NCI-H345 (cell line): ENCODE measurements at regions not wholly inside any gene's neighbourhood (a gene's known extent, or its start where the extent isn't known, plus 50 kb on each side); places are given as distances from the start of the nearest gene placed in this dataset.
A peak's percentile ranks its signal among the peaks of the same experiment; 100 is the strongest.

ENCODE experiments used
- DNase-seq: peaks from one replicate; lab custom pipeline; 2025; lab: John Stamatoyannopoulos, UW

DNA sequence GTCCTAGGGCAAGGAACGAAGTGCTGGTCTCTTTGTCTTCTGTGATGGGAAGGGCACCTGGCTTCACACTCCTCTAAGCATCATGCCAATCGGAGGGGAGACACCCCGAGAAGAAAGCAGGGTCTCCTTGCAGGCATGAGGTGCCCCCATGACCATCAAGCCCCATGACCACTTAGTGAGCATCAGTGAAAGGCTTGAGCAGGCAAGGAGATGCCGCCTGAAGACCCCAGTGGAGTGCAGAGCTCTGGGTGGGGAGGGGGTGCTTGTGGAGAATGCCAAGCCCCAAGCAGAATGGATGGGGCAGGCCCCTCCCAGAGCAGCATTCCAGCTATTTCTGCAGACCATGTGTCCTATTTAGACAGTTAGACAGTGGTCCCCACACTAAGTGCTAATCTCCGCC is 232.7 kb upstream of the TNRC6C start:
- DNase-seq: no peak

DNA sequence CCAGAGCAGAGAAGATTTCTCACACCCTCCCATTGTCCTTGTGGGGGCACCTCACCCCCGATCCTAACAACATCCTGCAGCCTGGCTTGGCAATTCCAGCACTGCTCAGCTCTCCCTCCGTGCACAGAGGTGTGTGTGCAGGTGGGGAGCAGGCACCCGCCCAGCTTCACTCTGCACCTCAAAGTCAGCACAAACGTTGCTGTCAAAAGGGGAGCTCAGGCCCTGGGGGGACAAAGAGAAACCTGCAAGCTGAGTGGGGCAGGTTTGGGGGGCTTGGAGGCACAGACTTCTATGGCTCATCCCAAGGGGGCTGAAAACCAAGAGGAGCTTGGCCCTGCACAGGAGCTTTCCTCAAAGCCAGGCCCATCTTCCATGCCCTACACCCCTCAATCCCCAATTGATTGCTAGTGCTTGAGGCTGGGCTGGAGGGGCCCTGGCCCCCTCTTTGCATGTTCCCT is 231.9 kb upstream of the TNRC6C start:
- no peak for DNase-seq

- DNase-seq: no peak
Measured at GRCh38 chr17:77727037-77727615, 231.4 kb upstream of the TNRC6C start.

GRCh38 chr17:77728474-77728795 is 230.1 kb upstream of the TNRC6C start:
- no peak for DNase-seq

DNA sequence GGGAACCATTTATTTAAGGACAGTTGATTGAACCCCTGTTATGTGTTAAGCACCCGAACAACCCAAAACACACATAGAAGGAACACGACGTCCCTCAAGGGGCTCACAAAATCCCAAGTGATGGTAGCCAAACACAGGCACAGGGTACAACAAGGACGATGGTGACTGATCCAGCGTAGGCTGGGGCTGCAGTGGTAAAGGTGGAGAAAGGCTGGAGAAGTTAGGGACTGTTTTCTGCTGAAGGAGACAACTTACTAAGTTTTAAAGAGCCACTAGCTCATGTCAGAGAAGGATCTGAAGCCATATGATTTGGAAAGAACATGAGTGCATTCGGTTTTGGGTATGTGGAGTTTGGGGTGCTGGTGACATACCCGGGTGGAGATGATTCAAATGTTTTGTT is 229.6 kb upstream of the TNRC6C start:
- DNase-seq: no peak

DNA sequence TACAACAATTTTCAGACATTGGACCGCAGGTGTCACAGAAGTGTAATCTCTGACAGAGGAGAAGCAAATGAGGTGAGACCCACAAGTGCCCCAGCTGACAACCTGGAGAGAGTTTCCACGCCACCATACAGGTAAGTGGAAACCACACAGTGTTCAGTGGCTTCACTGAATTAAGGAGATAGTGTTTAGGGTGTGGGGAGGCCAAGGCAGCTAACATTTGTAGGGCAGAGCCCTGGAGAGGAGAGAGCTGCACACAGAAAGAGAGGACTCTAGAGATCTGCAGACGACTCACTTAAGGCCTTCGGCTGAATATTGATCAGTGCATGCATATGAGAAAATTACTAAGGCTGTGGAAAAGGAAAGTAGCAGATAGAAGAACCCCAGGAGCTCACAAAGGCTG is 228.9 kb upstream of the TNRC6C start:
- DNase-seq: no peak

DNA sequence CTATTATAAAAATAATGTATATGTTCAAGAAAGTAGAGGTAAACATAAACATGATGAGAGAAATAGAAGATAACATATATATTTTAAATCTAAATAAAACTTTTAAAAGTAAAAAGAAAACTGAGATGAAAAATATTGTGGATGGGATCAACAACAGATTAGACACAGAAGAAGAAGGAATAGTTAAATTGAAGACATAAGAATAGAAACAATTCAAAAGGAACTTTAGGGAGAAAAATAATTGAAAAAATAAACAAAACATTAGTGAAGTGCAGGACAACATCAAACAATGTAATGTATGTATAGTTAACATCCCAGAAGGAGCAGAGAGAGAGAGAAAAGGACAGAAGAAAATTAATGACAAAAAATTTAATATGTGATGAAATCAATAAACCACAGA is 228.1 kb upstream of the TNRC6C start:
- no peak for DNase-seq

GRCh38 chr17:77733576-77734296 is 224.8 kb upstream of the TNRC6C start:
- DNase-seq: no peak

- DNase-seq: peak; percentile 97
Measured at GRCh38 chr17:77734371-77735080, 224.0 kb upstream of the TNRC6C start.

DNA sequence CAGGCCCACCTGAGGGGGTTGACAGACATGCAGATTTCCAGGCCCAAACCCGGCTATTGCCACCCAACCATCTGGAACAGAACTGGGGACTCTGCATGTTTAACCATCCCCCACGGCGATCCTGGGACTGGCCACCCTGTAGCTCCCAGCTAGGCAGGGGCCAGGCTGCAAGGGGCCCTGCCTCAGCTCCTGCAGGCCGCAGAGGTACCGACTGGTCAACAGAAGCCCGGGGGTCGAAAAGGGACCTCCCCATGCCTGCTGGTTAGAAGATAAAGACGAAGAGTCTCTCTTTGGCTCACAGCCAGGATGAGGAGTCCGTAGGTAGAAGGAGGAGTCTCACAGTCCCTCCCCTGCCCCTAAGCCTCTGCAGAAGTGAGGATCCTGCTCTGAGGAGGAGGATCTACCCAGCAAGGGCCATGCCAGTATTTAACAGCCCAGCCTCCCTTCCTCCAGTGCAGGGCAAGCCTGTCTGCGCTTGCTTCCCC is 223.4 kb upstream of the TNRC6C start:
- DNase-seq: peak; percentile 91

DNA sequence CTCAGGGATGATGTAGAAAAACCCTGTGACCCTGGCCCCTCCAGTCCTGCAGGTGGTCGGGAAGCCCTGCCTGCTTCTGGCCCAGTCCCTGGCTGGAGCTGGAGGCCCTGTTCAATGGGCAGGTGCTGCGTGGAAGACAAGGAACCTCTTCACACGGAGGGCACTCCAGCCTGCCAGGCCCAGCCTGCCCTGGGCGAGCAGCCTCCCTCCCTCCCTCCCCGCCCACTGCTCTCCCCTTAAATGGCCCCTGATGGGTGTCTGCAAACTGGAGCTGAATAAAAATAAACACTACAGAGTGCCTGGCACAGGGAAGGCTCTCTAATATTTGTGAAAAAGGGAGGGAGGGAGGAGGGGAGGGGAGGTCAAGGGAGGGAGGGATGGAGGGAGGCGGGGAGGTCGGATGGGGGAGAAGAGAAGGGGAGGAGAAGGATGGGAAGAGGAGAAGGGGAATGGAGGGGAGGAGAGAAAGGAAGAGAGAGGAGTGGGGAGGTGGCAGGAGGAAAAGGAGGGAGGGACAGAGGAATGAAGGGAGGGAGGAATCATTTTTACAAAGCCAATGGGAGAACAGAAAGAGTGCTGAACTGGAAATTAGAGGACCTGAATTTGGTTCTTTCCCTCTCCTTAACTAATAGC is 222.8 kb upstream of the TNRC6C start:
- peak; percentile 92 for DNase-seq

- DNase-seq: peak; percentile 94
Measured at GRCh38 chr17:77736199-77736585, 222.3 kb upstream of the TNRC6C start.

- DNase-seq: peak; percentile 48
Measured at GRCh38 chr17:77736721-77737120, 221.8 kb upstream of the TNRC6C start.

DNA sequence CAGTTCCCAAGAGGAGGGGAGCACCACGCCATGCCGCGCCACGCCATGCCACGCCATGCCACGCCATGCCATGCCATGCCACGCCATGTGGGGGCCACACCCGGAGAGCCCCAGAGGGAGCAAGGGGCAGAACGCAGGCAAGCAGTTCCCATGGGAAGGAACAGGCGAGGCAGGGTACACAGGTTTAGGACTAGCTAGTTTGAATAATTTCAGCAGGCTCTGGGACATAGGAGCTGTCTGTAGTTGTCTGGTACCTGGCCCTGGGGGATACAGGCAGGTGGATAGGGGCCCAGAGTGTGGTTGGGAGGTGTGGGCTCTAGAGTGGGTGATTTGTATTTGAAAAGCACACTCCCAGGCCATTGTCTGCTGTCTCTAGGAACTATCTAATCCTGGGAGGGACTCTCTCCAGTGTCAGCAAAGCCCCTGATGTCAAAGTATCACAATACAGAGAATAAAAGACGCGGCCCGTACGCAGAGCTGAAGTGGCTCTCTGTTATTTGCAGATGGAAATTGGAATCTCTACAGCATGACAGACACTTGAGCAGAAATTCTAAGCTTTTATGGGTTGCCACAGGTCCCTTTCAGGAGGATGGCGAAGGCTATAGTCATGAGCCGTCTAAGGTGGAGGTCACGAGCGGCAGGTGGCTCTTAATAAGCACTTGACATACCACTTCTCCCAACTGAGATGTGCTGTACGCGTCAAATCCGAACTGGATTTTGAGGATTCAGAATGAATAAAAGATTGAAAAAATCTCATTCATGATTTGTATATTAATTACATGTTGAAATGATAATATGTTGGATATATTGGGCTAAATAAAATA is 220.8 kb upstream of the TNRC6C start:
- peak; percentile 99 for DNase-seq

- DNase-seq: peak; percentile 37
Measured at GRCh38 chr17:77738751-77739531, 219.6 kb upstream of the TNRC6C start.

DNA sequence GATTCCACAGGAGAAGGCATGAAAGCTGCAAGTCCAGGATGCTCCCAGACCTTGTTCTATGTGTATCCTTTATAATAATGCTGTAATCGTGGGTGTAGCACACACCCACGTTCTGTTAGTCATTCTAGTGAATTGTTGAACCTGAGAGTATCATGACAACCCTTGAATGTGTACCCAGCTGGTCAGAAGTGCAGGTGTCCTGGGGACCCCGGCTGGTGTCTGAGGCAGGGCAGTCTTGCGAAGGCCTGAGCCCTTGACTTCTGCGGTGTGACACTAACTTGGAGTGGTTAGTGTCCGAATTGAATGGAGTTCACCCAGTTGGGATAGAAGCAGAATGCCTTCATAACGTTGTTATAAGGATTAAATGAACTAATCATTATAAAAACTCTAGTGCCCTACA is 218.0 kb upstream of the TNRC6C start:
- DNase-seq: no peak

DNA sequence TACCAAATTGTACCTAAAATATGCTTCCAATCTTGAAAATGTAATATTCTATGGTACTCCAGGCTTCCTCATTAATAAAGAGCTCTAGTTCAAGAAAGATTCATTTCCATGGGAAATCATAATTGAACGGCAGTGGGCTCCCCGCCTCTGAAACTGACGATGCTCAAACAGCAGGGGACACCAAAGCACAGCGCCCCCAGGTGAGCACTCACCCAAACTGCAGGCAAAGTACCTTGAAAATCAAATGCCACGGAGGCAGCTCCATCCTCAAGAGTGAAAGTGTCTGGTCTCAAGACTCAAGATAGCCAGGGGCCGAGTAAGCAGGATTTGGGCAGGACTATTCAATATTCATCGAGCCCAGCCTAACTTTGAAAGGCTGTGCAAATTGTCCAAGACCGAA is 217.4 kb upstream of the TNRC6C start:
- no peak for DNase-seq

- no peak for DNase-seq
Measured at GRCh38 chr17:77742579-77742978, 215.9 kb upstream of the TNRC6C start.

GRCh38 chr17:77744066-77744988 is 214.2 kb upstream of the TNRC6C start:
- DNase-seq: no peak

- DNase-seq: no peak
Measured at GRCh38 chr17:77745702-77746101, 212.8 kb upstream of the TNRC6C start.
